ENCODE measurements at regions not wholly inside any gene's neighbourhood (a gene's known extent, or its start where the extent isn't known, plus 50 kb on each side); places are given as distances from the start of the nearest gene placed in this dataset.

DNA sequence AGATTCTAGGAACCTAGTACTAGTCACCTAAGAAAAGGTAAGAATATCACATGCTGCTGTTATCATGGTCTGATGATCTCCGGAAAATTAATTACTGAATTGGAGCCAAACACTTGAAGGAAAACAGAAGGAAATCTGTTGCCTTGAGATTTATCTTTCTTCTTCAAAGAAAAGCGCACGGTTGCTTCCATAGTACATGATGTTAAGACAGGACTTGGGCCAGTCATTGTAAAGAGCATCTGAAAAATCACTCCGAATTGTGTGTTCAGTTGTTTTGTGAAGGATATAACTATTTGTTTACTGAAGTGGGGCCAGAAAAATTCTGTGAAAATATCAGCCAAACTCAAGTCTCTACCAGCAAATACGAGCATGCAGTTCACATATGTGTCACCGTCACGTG lies 134.9 kb upstream of the FOXN3 start:
- TF ChIP-seq, protein P1, sequence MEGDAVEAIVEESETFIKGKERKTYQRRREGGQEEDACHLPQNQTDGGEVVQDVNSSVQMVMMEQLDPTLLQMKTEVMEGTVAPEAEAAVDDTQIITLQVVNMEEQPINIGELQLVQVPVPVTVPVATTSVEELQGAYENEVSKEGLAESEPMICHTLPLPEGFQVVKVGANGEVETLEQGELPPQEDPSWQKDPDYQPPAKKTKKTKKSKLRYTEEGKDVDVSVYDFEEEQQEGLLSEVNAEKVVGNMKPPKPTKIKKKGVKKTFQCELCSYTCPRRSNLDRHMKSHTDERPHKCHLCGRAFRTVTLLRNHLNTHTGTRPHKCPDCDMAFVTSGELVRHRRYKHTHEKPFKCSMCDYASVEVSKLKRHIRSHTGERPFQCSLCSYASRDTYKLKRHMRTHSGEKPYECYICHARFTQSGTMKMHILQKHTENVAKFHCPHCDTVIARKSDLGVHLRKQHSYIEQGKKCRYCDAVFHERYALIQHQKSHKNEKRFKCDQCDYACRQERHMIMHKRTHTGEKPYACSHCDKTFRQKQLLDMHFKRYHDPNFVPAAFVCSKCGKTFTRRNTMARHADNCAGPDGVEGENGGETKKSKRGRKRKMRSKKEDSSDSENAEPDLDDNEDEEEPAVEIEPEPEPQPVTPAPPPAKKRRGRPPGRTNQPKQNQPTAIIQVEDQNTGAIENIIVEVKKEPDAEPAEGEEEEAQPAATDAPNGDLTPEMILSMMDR (conservative IDR thresholded peaks at IDR 0.05) = no peak
- no peak for TF ChIP-seq EZH2 (IDR thresholded peaks at IDR 0.05; ENCODE audit: low read depth)
